ENCODE measurements at regions not wholly inside any gene's neighbourhood (a gene's known extent, or its start where the extent isn't known, plus 50 kb on each side); places are given as distances from the start of the nearest gene placed in this dataset.
"Not testable (repeated sequence)": the region's sequence is repeated elsewhere in the genome, so short reads cannot be mapped to it uniquely, and the experiment has no call there.

DNA sequence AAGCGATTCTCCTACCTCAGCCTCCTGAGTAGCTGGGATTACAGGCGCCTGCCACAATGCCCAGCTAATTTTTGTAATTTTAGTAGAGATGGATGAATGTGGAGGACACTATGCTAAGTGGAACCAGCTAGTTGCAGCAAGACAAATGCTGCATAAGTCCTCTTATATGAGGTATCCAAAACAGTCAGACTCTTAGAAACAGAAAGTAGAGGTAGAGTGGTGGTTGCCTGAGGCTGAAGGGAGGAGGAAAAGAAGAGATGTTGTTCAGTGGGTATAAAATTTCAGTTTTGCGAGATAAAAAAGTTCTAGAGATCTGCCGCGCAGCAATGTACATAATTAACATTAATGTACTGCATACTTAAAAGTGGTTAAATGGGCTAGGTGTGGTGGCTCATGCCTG is 145.3 kb upstream of the SPRED2 start:
- ATAC-seq, result no peak
- no peak for DNase-seq (ENCODE audit: low spot score in 2 of 2)
- Mint-ChIP-seq H3K27ac (no peak overlapping the region), H3K36me3 (no peaks in the 10 kb centered on the region), H3K9me3 (no peaks in the 10 kb centered on the region)

- ATAC-seq (no peak), DNase-seq (ENCODE audit: low spot score in 2 of 2) (no peak)
- Mint-ChIP-seq H3K36me3 (no peaks in the 10 kb centered on the region), H3K27ac (no peak overlapping the region), H3K9me3 (no peaks in the 10 kb centered on the region)
Observed at GRCh38 chr2:65576861-65577601, 144.6 kb upstream of the SPRED2 start.

DNA sequence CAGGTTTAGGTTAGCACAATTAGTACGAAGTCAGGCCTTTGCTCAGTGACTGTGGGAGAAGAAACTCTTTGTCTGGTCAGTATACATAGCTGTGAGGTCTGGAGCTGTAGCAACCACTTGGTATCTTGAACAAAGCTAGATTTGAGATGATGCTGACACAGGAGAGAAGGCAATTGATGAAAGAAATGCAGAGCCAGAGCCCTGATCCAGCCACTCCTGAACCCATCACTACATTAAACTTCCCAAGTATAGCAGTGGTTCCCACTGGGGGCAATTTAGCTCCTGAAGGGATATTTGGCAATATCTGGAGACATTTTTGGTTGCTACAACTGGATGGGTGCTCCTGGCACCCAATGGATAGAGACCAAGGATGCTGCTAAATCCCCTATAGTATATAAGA is 143.9 kb upstream of the SPRED2 start:
- H3K9me3 Mint-ChIP-seq, result no peaks in the 10 kb centered on the region
- DNase-seq (ENCODE audit: low spot score in 2 of 2) (no peak), ATAC-seq (no peak)
- H3K27ac Mint-ChIP-seq, result no peak overlapping the region
- H3K36me3 Mint-ChIP-seq, result no peaks in the 10 kb centered on the region

DNA sequence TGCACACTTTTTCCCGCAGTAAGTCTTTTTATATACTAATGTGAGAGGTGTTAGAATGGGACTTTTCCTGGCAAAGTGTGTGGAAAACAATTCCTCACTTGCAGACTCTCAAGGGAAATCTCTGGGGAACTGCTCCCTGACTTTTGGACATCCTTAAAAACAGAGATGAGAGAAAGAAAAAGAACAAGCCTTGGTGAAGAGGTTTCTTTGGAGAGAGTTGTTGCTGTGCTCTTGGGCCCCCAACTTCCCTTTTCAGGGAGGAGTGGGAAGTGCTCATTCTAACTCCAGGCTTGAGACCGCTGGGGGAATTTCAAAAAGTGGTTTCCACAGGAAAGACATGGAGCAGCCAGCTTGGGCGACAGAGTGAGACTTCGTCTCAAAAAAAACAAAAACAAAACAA is 142.6 kb upstream of the SPRED2 start:
- Mint-ChIP-seq H3K27ac (no peak overlapping the region), H3K9me3 (no peaks in the 10 kb centered on the region), H3K36me3 (no peaks in the 10 kb centered on the region)
- DNase-seq (ENCODE audit: low spot score in 2 of 2), result no peak
- no peak for ATAC-seq

DNA sequence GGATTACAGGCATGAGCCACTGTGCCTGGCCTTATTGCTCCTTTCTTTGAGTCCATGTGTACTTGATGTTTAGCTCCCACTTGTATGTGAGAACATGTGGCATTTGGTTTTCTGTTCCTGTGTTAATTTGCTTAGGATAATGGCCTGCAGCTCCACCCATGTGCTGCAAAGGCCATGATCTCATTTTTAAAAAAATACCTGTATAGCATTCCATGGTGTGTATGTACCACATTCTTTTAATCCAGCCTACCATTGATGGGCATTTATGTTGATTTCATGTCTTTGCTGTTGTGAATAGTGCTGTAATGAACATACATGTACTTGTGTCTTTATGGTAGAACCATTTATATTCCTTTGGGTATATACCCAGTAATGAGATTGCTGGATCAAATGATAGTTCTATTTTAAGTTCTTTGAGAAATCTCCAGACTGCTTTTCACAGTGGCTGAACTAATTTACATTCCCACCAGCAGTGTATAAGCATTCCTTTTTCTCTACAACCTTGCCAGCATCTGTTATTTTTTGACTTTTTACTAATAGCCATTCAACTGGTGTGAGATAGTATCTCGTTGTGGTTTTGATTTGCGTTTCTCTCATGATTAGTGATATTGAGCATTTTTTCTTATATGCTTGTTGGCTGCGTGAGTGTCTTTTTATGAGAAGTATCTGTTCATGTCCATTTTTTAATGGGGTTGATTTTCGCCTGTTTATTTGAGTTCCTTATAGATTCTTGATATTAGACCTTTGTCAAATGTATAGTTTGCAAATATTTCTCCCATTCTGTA is 136.4 kb upstream of the SPRED2 start:
- not testable (repeated sequence) for ATAC-seq; H3K9me3 Mint-ChIP-seq; H3K27ac Mint-ChIP-seq; DNase-seq (ENCODE audit: low spot score in 2 of 2); H3K36me3 Mint-ChIP-seq

GRCh38 chr2:65566617-65567016 is 134.2 kb upstream of the SPRED2 start:
- Mint-ChIP-seq H3K36me3 (no peaks in the 10 kb centered on the region), H3K9me3 (no peaks in the 10 kb centered on the region), H3K27ac (no peak overlapping the region)
- DNase-seq (ENCODE audit: low spot score in 2 of 2) (no peak), ATAC-seq (no peak)

DNA sequence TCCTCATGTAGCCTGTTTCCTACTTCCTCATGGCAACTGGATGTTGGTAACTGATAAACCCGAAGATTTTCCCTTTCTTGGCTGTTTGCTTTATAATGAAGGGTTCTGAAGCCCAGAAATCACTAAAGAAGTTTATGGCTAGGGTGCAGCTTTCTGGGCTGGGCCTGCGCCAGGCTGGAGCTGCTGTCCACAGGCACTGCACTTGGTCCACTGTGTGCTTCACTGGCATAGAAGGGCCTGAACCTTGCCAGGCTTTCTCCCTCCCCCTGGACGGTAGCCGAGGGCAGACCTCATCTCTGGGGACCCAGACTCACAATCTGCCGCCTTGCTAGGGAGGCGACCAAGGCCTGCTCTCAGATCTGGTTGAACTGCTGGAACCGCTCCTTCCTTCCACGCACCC is 133.3 kb upstream of the SPRED2 start:
- DNase-seq (ENCODE audit: low spot score in 2 of 2) (no peak), ATAC-seq (no peak)
- H3K9me3 Mint-ChIP-seq, result no peaks in the 10 kb centered on the region
- H3K27ac Mint-ChIP-seq, result no peak overlapping the region
- no peaks in the 10 kb centered on the region for H3K36me3 Mint-ChIP-seq

- no peaks in the 10 kb centered on the region for H3K9me3 Mint-ChIP-seq
- H3K36me3 Mint-ChIP-seq, result no peaks in the 10 kb centered on the region
- ATAC-seq, result no peak
Observed at GRCh38 chr2:65564299-65564698, 131.9 kb upstream of the SPRED2 start.

DNA sequence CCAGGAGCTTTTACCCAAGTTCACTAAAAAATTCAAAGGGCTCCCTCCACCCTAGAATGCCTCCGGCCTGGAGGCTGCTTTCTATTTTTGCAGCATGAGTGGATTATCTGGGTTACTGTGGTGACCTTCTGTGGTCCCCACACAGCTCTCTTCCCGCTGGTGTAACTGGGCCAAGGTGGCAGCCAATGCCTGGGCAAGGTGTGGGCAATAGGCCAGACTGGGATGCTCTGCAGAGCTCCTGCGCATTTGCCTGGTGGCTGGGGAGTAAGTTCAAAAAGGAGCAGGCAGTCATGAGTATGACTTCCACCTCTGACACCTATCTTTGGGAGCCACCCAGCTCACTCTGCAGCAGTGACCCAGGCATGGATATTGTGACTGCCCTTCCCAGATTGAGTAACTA is 130.5 kb upstream of the SPRED2 start:
- Mint-ChIP-seq H3K27ac (no peak overlapping the region), H3K36me3 (no peaks in the 10 kb centered on the region), H3K9me3 (no peaks in the 10 kb centered on the region)
- DNase-seq (ENCODE audit: low spot score in 2 of 2), result no peak
- no peak for ATAC-seq

More at GRCh38 chr2:65564299-65564698, 131.9 kb upstream of the SPRED2 start:
- no peak overlapping the region for H3K27ac Mint-ChIP-seq
- DNase-seq (ENCODE audit: low spot score in 2 of 2), result no peak

- H3K9me3 Mint-ChIP-seq, result no peaks in the 10 kb centered on the region
- ATAC-seq, result no peak
- no peak for DNase-seq (ENCODE audit: low spot score in 2 of 2)
- H3K36me3 Mint-ChIP-seq, result no peaks in the 10 kb centered on the region
- no peak overlapping the region for H3K27ac Mint-ChIP-seq
Observed at GRCh38 chr2:65558743-65559142, 126.3 kb upstream of the SPRED2 start.

GRCh38 chr2:65557616-65558573 is 125.5 kb upstream of the SPRED2 start:
- H3K36me3 Mint-ChIP-seq, result no peaks in the 10 kb centered on the region
- H3K27ac Mint-ChIP-seq, result no peak overlapping the region
- DNase-seq (ENCODE audit: low spot score in 2 of 2) (no peak), ATAC-seq (no peak)
- no peaks in the 10 kb centered on the region for H3K9me3 Mint-ChIP-seq

DNA sequence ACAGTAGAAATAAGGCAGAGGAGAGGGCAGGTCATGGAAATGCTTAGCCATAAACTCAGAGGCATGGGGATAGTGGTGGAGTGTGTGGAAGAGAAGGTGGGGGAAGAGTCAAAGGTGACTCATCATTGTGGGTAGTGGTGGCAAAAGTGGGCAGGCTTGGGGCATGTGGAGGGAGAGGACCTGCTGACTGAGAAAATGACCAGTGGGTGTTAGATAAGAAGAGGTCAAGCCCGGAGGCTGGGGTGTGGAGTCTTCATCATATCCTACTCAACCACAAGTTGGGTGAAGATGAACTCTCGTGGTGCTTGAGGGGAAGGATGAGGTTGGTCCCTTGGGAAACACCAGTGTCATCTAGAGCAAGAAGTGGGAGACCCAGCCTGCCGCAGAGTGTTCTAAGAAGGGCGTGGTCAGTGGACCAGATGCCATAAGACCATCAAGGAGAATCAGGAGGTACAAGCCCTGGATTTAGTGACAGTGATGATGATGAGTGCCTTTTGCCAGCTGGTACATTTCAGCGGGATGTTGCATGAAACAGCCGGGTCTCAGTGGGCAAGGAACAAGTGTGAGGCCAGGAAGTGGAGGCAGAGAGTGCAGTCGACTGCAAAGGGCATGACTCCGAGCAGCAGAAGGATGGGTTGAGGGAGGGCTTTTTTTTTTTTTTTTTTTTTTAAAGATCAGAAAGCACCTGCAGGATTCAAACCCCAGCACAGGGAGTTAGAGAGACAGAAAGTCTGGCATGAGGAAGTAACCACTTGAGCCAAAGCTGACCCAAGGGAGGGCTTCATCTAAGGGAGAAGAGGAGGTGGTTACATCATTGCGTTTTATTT is 122.6 kb upstream of the SPRED2 start:
- no peaks in the 10 kb centered on the region for H3K9me3 Mint-ChIP-seq
- ATAC-seq (peak; percentile 60 to 86), DNase-seq (ENCODE audit: low spot score in 2 of 2) (peak in 1 of 2 donors; percentile 85)
- H3K27ac Mint-ChIP-seq, result peak overlapping the region in 1 of 2 donors; percentile 37
- no peaks in the 10 kb centered on the region for H3K36me3 Mint-ChIP-seq

- Mint-ChIP-seq H3K9me3 (no peaks in the 10 kb centered on the region), H3K27ac (no peak overlapping the region), H3K36me3 (no peaks in the 10 kb centered on the region)
- ATAC-seq, result no peak
- DNase-seq (ENCODE audit: low spot score in 2 of 2), result no peak
Observed at GRCh38 chr2:65553504-65554074, 121.2 kb upstream of the SPRED2 start.

- Mint-ChIP-seq H3K27ac (no peak overlapping the region), H3K9me3 (no peaks in the 10 kb centered on the region), H3K36me3 (no peaks in the 10 kb centered on the region)
- ATAC-seq (no peak), DNase-seq (ENCODE audit: low spot score in 2 of 2) (no peak)
Observed at GRCh38 chr2:65551528-65551927, 119.1 kb upstream of the SPRED2 start.

GRCh38 chr2:65550246-65550645 is 117.8 kb upstream of the SPRED2 start:
- Mint-ChIP-seq H3K36me3 (no peaks in the 10 kb centered on the region), H3K9me3 (no peaks in the 10 kb centered on the region), H3K27ac (no peak overlapping the region)
- DNase-seq (ENCODE audit: low spot score in 2 of 2) (no peak), ATAC-seq (no peak)

DNA sequence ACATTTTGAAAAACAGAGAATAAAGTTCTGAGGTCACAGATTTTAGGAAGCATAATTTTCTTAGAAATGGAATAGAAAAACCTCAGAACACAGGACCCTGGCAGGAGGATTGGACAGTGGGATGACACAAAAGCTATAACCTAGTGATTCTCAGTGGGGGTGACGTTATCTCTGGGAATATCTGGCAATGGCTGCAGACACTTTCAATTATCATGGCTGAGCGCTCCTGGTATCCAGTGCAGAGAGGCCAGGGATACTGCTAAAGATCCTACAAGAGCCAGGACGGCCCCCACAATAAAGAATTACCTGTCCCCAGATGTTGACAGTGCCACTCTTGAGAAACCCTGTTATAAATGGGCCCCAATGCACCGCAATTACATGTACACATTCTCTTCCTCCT is 117.2 kb upstream of the SPRED2 start:
- no peaks in the 10 kb centered on the region for H3K36me3 Mint-ChIP-seq
- H3K9me3 Mint-ChIP-seq, result no peaks in the 10 kb centered on the region
- H3K27ac Mint-ChIP-seq, result no peak overlapping the region
- ATAC-seq (no peak), DNase-seq (ENCODE audit: low spot score in 2 of 2) (no peak)

All from activated naive CD4-positive, alpha-beta T cell treated with anti-CD3 and anti-CD28 coated beads, Interleukin-2, amount 50 U/mL, for 72 hours (primary cell).